ENCODE measurements at regions not wholly inside any gene's neighbourhood (a gene's known extent, or its start where the extent isn't known, plus 50 kb on each side); places are given as distances from the start of the nearest gene placed in this dataset.

GRCh38 chr12:58087423-58088127 lies 146.2 kb downstream of the ATP23 start:
- CTCF ChIA-PET = no interaction called here
- H3K9me3 ChIP-seq (ENCODE audit: control extremely low read depth in 1 of 3, control insufficient read depth in 2 of 3, insufficient read depth in 1 of 3, low read length in 2 of 3) = no peaks in the 10 kb centered on the region
- no peak overlapping the region for H2AFZ ChIP-seq (ENCODE audit: insufficient read depth, low read depth, low read length, poor library complexity, severe bottlenecking)
- no peak for DNase-seq
- intact Hi-C loops (cut with micrococcal nuclease) = no loop called here
- H3K4me1 Mint-ChIP-seq = no peaks in the 10 kb centered on the region
- no peaks in the 10 kb centered on the region for H4K20me1 ChIP-seq (ENCODE audit: control insufficient read depth, insufficient read depth, low read length, poor library complexity, severe bottlenecking)
- H3K27ac Mint-ChIP-seq = no peak overlapping the region
- H3K79me2 ChIP-seq (ENCODE audit: control insufficient read depth, insufficient read depth, low read length) = no peaks in the 10 kb centered on the region
- H3K9me3 Mint-ChIP-seq (ENCODE audit: insufficient read depth) = no peaks in the 10 kb centered on the region
- no peak overlapping the region for H3K4me3 Mint-ChIP-seq
- no peak overlapping the region for H3K27ac ChIP-seq (ENCODE audit: low read length in 2 of 2)
- H3K9ac ChIP-seq (ENCODE audit: low read length) = no peak overlapping the region
- H3K4me3 ChIP-seq (ENCODE audit: control extremely low read depth in 1 of 5, extremely low read depth in 1 of 5, insufficient read depth in 1 of 5, low read depth in 2 of 5, low read length in 4 of 5) = no peak overlapping the region
- H3K4me2 ChIP-seq (replicated peaks; ENCODE audit: low read depth, low read length, poor library complexity, severe bottlenecking) = no peak overlapping the region
- 71% methylated on average over 10 of the region's 11 CpGs for WGBS (ENCODE audit: insufficient coverage)
- no peaks in the 10 kb centered on the region for H3K36me3 ChIP-seq (replicated peaks in 1 of 2; ENCODE audit: control extremely low read depth in 1 of 2, control insufficient read depth in 1 of 2, extremely low read depth in 1 of 2, insufficient read depth in 2 of 2, low read length in 1 of 2)
- POLR2A ChIA-PET = no interaction called here
- H3K4me1 ChIP-seq (ENCODE audit: control insufficient read depth in 2 of 2, insufficient read depth in 2 of 2, low read length in 2 of 2) = no peaks in the 10 kb centered on the region
- TF ChIP-seq CTCF (IDR thresholded peaks at IDR 0.05) (no peak), EZH2 (IDR thresholded peaks at IDR 0.05; ENCODE audit: borderline replicate concordance, insufficient read depth, low read depth, low read length, poor library complexity, severe bottlenecking) (no peak)
- peaks cover 16% of the 10 kb centered on the region for H3K27me3 Mint-ChIP-seq
- peaks cover 0 to 5% (median 0%) of the 10 kb centered on the region in 4 experiments for H3K27me3 ChIP-seq (replicated peaks in 1 of 4; ENCODE audit: control extremely low read depth in 1 of 4, control insufficient read depth in 3 of 4, insufficient read depth in 4 of 4, low read length in 3 of 4)
- ATAC-seq (ENCODE audit: low read depth) = no peak

DNA sequence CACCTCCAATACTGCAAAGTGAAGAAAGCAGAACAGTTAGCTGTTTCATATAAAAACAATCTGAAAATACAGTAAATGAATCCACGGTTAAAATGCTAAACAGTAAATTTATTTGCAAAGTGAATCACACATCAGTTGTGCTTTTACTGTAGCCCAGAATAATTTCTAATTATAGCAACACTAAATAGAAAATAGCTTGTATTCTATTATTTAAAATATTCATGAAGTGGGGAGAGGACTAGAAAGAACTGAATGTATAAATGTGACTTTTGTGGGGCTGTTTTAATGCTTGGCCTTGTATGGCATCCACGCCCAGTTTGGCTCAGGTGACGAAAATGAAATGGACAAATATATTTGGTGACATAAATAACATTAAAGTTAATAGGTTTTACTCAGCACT lies 148.2 kb downstream of the ATP23 start:
- Mint-ChIP-seq H3K27ac (no peak overlapping the region), H3K4me3 (no peak overlapping the region), H3K27me3 (peaks cover 19% of the 10 kb centered on the region), H3K9me3 (ENCODE audit: insufficient read depth) (no peaks in the 10 kb centered on the region), H3K4me1 (no peaks in the 10 kb centered on the region)
- peaks cover 0 to 5% (median 0%) of the 10 kb centered on the region in 4 experiments for H3K27me3 ChIP-seq (replicated peaks in 1 of 4; ENCODE audit: control extremely low read depth in 1 of 4, control insufficient read depth in 3 of 4, insufficient read depth in 4 of 4, low read length in 3 of 4)
- POLR2A ChIA-PET = no interaction called here
- no peaks in the 10 kb centered on the region for H3K36me3 ChIP-seq (replicated peaks in 1 of 2; ENCODE audit: control extremely low read depth in 1 of 2, control insufficient read depth in 1 of 2, extremely low read depth in 1 of 2, insufficient read depth in 2 of 2, low read length in 1 of 2)
- DNase-seq (no peak), ATAC-seq (ENCODE audit: low read depth) (no peak)
- H3K79me2 ChIP-seq (ENCODE audit: control insufficient read depth, insufficient read depth, low read length) = no peaks in the 10 kb centered on the region
- intact Hi-C loops (cut with micrococcal nuclease) = no loop called here
- TF ChIP-seq EZH2 (IDR thresholded peaks at IDR 0.05; ENCODE audit: borderline replicate concordance, insufficient read depth, low read depth, low read length, poor library complexity, severe bottlenecking) (no peak), CTCF (IDR thresholded peaks at IDR 0.05) (no peak)
- CTCF ChIA-PET = no interaction called here
- no peaks in the 10 kb centered on the region for H3K4me1 ChIP-seq (ENCODE audit: control insufficient read depth in 2 of 2, insufficient read depth in 2 of 2, low read length in 2 of 2)
- no peak overlapping the region for H3K4me2 ChIP-seq (replicated peaks; ENCODE audit: low read depth, low read length, poor library complexity, severe bottlenecking)
- no peak overlapping the region for H3K4me3 ChIP-seq (ENCODE audit: control extremely low read depth in 1 of 5, extremely low read depth in 1 of 5, insufficient read depth in 1 of 5, low read depth in 2 of 5, low read length in 4 of 5)
- H3K9me3 ChIP-seq (ENCODE audit: control extremely low read depth in 1 of 3, control insufficient read depth in 2 of 3, insufficient read depth in 1 of 3, low read length in 2 of 3) = no peaks in the 10 kb centered on the region
- no peaks in the 10 kb centered on the region for H4K20me1 ChIP-seq (ENCODE audit: control insufficient read depth, insufficient read depth, low read length, poor library complexity, severe bottlenecking)
- H3K9ac ChIP-seq (ENCODE audit: low read length) = no peak overlapping the region
- whole genome bisulfite sequencing (ENCODE audit: insufficient coverage) = no CpG with 5 or more reads among the region's 3 CpGs
- no peak overlapping the region for H2AFZ ChIP-seq (ENCODE audit: insufficient read depth, low read depth, low read length, poor library complexity, severe bottlenecking)
- H3K27ac ChIP-seq (ENCODE audit: low read length in 2 of 2) = no peak overlapping the region

Data from B cell (primary cell).